Mesendoderm (in vitro differentiated cells): ENCODE measurements at regions not wholly inside any gene's neighbourhood (a gene's known extent, or its start where the extent isn't known, plus 50 kb on each side); places are given as distances from the start of the nearest gene placed in this dataset.
"Not testable (repeated sequence)": the region's sequence is repeated elsewhere in the genome, so short reads cannot be mapped to it uniquely, and the experiment has no call there.

Experiments used
- DNase-seq: peaks from one replicate; pipeline ENCODE4 v3.0.0; 2013
- H2AK5ac ChIP-seq: 2 replicates; pipeline ENCODE4 v1.6.1; 2013; ENCODE audit warnings: low read length, inconsistent platforms
- H2BK120ac ChIP-seq: 2 replicates; pipeline ENCODE4 v1.6.1; 2013; ENCODE audit warnings: low read depth, mild to moderate bottlenecking, low read length, moderate library complexity, mixed read lengths
- H2BK15ac ChIP-seq: replicated peaks from 2 replicates; pipeline ENCODE4 v1.6.1; 2013; ENCODE audit warnings: low read depth, mild to moderate bottlenecking, moderate library complexity
- H2BK5ac ChIP-seq: 2 replicates; pipeline ENCODE4 v1.6.1; 2013; ENCODE audit warnings: low read length, inconsistent platforms
- H3K18ac ChIP-seq: 2 replicates; pipeline ENCODE4 v1.6.1; 2013; ENCODE audit warnings: mild to moderate bottlenecking, low read length, mixed read lengths
- H3K23ac ChIP-seq: one replicate; pipeline ENCODE4 v1.6.1; 2013; ENCODE audit warnings: low read length
- H3K27ac ChIP-seq: 2 replicates; pipeline ENCODE4 v1.5.1; 2013; ENCODE audit warnings: low read depth, mild to moderate bottlenecking, inconsistent platforms, low read length, moderate library complexity
- H3K27me3 ChIP-seq: 2 replicates; pipeline ENCODE4 v1.6.1; 2013; ENCODE audit warnings: low read length, control low read depth, mild to moderate bottlenecking, inconsistent platforms; ENCODE audit not compliant: insufficient read depth, poor library complexity
- H3K36me3 ChIP-seq: 2 replicates; pipeline ENCODE4 v1.6.1; 2013; ENCODE audit warnings: low read length, inconsistent platforms; ENCODE audit not compliant: control insufficient read depth, insufficient read depth
- H3K4ac ChIP-seq: one replicate; pipeline ENCODE4 v1.6.1; 2013; ENCODE audit warnings: low read depth, mild to moderate bottlenecking, low read length, moderate library complexity
- H3K4me1 ChIP-seq: 2 replicates; pipeline ENCODE4 v1.6.1; 2013; ENCODE audit warnings: low read depth, low read length, inconsistent platforms; ENCODE audit not compliant: control insufficient read depth
- H3K4me2 ChIP-seq: 2 replicates; pipeline ENCODE4 v1.6.1; 2013; ENCODE audit warnings: low read length
- H3K4me3 ChIP-seq: 2 replicates; pipeline ENCODE4 v1.5.1; 2013; ENCODE audit warnings: mild to moderate bottlenecking, low read length
- H3K56ac ChIP-seq: one replicate; pipeline ENCODE4 v1.6.1; 2013; ENCODE audit warnings: low read length
- H3K79me1 ChIP-seq: 2 replicates; pipeline ENCODE4 v1.6.1; 2013; ENCODE audit warnings: low read length, inconsistent platforms
- H3K79me2 ChIP-seq: 2 replicates; pipeline ENCODE4 v1.6.1; 2013; ENCODE audit warnings: mild to moderate bottlenecking, low read length; ENCODE audit not compliant: control insufficient read depth, insufficient read depth
- H3K9ac ChIP-seq: 2 replicates; pipeline ENCODE4 v1.6.1; 2013; ENCODE audit warnings: low read length, inconsistent platforms
- H4K5ac ChIP-seq: one replicate; pipeline ENCODE4 v1.6.1; 2013; ENCODE audit warnings: low read length
- H4K8ac ChIP-seq: one replicate; pipeline ENCODE4 v1.6.1; 2013; ENCODE audit warnings: low read depth, mild to moderate bottlenecking, control low read depth, low read length, moderate library complexity
- WGBS: extraction: QIAGEN DNeasy Blood & Tissue Kit; methylation state at CpG from one replicate; pipeline ENCODE4 v1.1.7; 2013; ENCODE audit warnings: low lambda C conversion rate, missing lambda C conversion rate; ENCODE audit not compliant: insufficient coverage; ENCODE audit errors: extremely low coverage; 5-methylcytosine and 5-hydroxymethylcytosine counted together

DNA sequence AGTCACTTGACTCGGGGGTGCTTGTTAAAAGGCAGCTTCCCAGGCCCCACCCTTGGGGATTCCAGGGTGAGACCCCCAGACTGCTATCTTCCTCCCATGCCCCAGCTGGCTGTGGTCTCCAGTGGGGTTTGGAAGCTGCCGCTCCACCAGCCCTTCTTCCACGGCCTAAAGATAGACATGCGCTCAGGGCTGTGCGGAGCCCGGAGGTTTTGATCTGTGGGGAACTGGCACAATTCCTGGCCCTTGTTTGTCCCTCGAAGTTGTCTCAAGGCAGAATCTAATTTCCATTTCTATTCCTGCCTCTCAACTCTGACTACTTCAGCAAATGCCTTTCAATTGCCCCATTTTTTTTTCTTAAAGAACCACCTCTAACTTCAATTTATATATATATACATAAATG, 120.7 kb upstream of the SRSF6 start:
- no peak overlapping the region for H4K5ac ChIP-seq
- no peak overlapping the region for H2AK5ac ChIP-seq
- WGBS: no CpG with 5 or more reads among the region's 7 CpGs
- no peak overlapping the region for H3K4ac ChIP-seq
- no peaks in the 10 kb centered on the region for H3K36me3 ChIP-seq
- no peak for DNase-seq
- no peak overlapping the region for H3K23ac ChIP-seq
- H3K79me2 ChIP-seq: no peaks in the 10 kb centered on the region
- no peak overlapping the region for H3K18ac ChIP-seq
- H4K8ac ChIP-seq: no peak overlapping the region
- H3K27me3 ChIP-seq: no peaks in the 10 kb centered on the region
- no peak overlapping the region for H3K27ac ChIP-seq
- no peak overlapping the region for H3K4me3 ChIP-seq
- no peak overlapping the region for H3K56ac ChIP-seq
- H3K4me2 ChIP-seq: no peak overlapping the region
- no peak overlapping the region for H2BK5ac ChIP-seq
- no peak overlapping the region for H2BK120ac ChIP-seq
- H3K4me1 ChIP-seq: no peaks in the 10 kb centered on the region
- no peak overlapping the region for H2BK15ac ChIP-seq
- H3K9ac ChIP-seq: no peak overlapping the region
- H3K79me1 ChIP-seq: no peaks in the 10 kb centered on the region

GRCh38 chr20:43334080-43334479, 123.6 kb upstream of the SRSF6 start:
- H4K5ac ChIP-seq: no peak overlapping the region
- H2BK5ac ChIP-seq: no peak overlapping the region
- no peak overlapping the region for H3K23ac ChIP-seq
- no peak overlapping the region for H3K4ac ChIP-seq
- no peaks in the 10 kb centered on the region for H3K79me2 ChIP-seq
- no peak overlapping the region for H2AK5ac ChIP-seq
- no peak for DNase-seq
- no peaks in the 10 kb centered on the region for H3K36me3 ChIP-seq
- H2BK15ac ChIP-seq: no peak overlapping the region
- H2BK120ac ChIP-seq: no peak overlapping the region
- no peak overlapping the region for H3K4me2 ChIP-seq
- H3K27ac ChIP-seq: no peak overlapping the region
- no peak overlapping the region for H4K8ac ChIP-seq
- no CpG with 5 or more reads among the region's 4 CpGs for WGBS
- H3K4me3 ChIP-seq: no peak overlapping the region
- no peak overlapping the region for H3K56ac ChIP-seq
- no peaks in the 10 kb centered on the region for H3K27me3 ChIP-seq
- no peak overlapping the region for H3K18ac ChIP-seq
- no peaks in the 10 kb centered on the region for H3K79me1 ChIP-seq
- no peaks in the 10 kb centered on the region for H3K4me1 ChIP-seq
- no peak overlapping the region for H3K9ac ChIP-seq

GRCh38 chr20:43331906-43332305, 125.8 kb upstream of the SRSF6 start:
- no peak overlapping the region for H4K5ac ChIP-seq
- no CpG with 5 or more reads among the region's 13 CpGs for WGBS
- H3K79me2 ChIP-seq: no peaks in the 10 kb centered on the region
- no peak overlapping the region for H2BK5ac ChIP-seq
- H3K27ac ChIP-seq: no peak overlapping the region
- no peak overlapping the region for H3K4me3 ChIP-seq
- H2BK15ac ChIP-seq: no peak overlapping the region
- H3K4me2 ChIP-seq: no peak overlapping the region
- H2AK5ac ChIP-seq: no peak overlapping the region
- H3K56ac ChIP-seq: no peak overlapping the region
- no peaks in the 10 kb centered on the region for H3K4me1 ChIP-seq
- DNase-seq: no peak
- H3K4ac ChIP-seq: no peak overlapping the region
- H3K18ac ChIP-seq: no peak overlapping the region
- no peak overlapping the region for H4K8ac ChIP-seq
- no peak overlapping the region for H3K23ac ChIP-seq
- no peak overlapping the region for H2BK120ac ChIP-seq
- no peaks in the 10 kb centered on the region for H3K79me1 ChIP-seq
- H3K9ac ChIP-seq: no peak overlapping the region
- H3K36me3 ChIP-seq: no peaks in the 10 kb centered on the region
- H3K27me3 ChIP-seq: no peaks in the 10 kb centered on the region

- H2BK15ac ChIP-seq: no peak overlapping the region
- no CpG with 5 or more reads among the region's 1 CpG for WGBS
- H3K79me2 ChIP-seq: no peaks in the 10 kb centered on the region
- H3K9ac ChIP-seq: no peak overlapping the region
- H3K27me3 ChIP-seq: no peaks in the 10 kb centered on the region
- no peak overlapping the region for H3K56ac ChIP-seq
- H2BK5ac ChIP-seq: no peak overlapping the region
- no peak overlapping the region for H3K4me2 ChIP-seq
- no peak overlapping the region for H3K27ac ChIP-seq
- H3K18ac ChIP-seq: no peak overlapping the region
- H4K8ac ChIP-seq: no peak overlapping the region
- no peaks in the 10 kb centered on the region for H3K79me1 ChIP-seq
- no peak overlapping the region for H3K4me3 ChIP-seq
- no peak overlapping the region for H4K5ac ChIP-seq
- no peaks in the 10 kb centered on the region for H3K36me3 ChIP-seq
- no peak overlapping the region for H3K4ac ChIP-seq
- H3K4me1 ChIP-seq: no peaks in the 10 kb centered on the region
- no peak overlapping the region for H3K23ac ChIP-seq
- no peak for DNase-seq
- no peak overlapping the region for H2AK5ac ChIP-seq
- H2BK120ac ChIP-seq: no peak overlapping the region
Observed at GRCh38 chr20:43328697-43329096, 129.0 kb upstream of the SRSF6 start.

DNA sequence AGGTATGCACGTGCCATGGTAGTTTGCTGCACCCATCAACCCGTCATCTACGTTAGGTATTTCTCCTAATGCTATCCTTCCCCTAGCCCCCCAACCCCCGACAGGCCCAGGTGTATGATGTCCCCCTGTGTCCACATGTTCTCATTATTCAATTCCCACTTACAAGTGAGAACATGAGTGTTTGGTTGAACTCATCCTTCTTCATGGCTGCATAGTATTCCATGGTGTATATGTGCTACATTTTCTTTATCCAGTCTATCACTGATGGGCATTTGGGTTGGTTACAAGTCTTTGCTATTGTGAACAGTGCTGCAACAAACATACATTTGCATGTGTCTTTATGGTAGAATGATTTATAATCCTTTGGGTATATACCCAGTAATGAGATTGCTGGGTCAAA, 130.5 kb upstream of the SRSF6 start:
- H2AK5ac ChIP-seq, H3K56ac ChIP-seq, H3K9ac ChIP-seq, H2BK5ac ChIP-seq, H3K18ac ChIP-seq, H4K5ac ChIP-seq, H3K27me3 ChIP-seq, H3K23ac ChIP-seq, H2BK120ac ChIP-seq, H3K4me2 ChIP-seq, H3K27ac ChIP-seq, H4K8ac ChIP-seq, DNase-seq, H3K36me3 ChIP-seq, H3K79me1 ChIP-seq, H3K4ac ChIP-seq, H3K79me2 ChIP-seq, H3K4me1 ChIP-seq, H2BK15ac ChIP-seq, H3K4me3 ChIP-seq: not testable (repeated sequence)
- WGBS: no CpG with 5 or more reads among the region's 4 CpGs

DNA sequence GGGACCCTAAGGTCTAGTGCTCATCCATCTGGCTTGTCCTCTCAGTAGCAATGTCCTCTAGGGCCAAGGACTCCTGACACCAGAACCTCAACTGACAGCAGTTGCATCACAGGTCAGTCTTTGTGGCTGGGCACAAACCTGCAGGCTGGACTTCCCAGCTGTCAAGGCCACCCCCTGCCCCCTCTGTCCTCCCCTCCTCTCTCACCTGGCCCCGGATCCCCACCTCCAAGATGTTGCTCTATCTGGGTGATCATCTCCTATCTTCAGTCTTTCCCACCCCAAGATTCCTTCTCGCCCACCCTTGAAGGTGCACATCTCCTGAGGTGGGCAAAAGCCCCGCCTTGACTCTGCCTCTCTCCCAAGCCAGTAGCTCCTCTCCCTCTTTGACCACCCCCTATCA, 131.8 kb upstream of the SRSF6 start:
- Histone ChIP-seq H3K9ac (no peak overlapping the region), H2BK120ac (no peak overlapping the region), H3K4ac (no peak overlapping the region), H3K4me1 (no peaks in the 10 kb centered on the region), H3K56ac (no peak overlapping the region), H3K18ac (no peak overlapping the region), H3K79me2 (no peaks in the 10 kb centered on the region), H2BK5ac (no peak overlapping the region), H3K23ac (no peak overlapping the region), H3K79me1 (no peaks in the 10 kb centered on the region), H3K4me3 (no peak overlapping the region), H3K36me3 (no peaks in the 10 kb centered on the region), H3K27ac (no peak overlapping the region), H4K8ac (no peak overlapping the region), H2AK5ac (no peak overlapping the region), H3K27me3 (no peaks in the 10 kb centered on the region), H3K4me2 (no peak overlapping the region), H2BK15ac (no peak overlapping the region), H4K5ac (no peak overlapping the region)
- no peak for DNase-seq
- WGBS: no CpG with 5 or more reads among the region's 3 CpGs
